OCI-LY1 (cell line): ENCODE measurements at regions not wholly inside any gene's neighbourhood (a gene's known extent, or its start where the extent isn't known, plus 50 kb on each side); places are given as distances from the start of the nearest gene placed in this dataset.

Experiments used
- H2AFZ ChIP-seq: fragments of 200-600 bp; sonication (generic), shearing (Covaris generic); 2 replicates; pipeline ENCODE4 v1.6.0; 2014; ENCODE audit warnings: antibody characterized with exemption, mild to moderate bottlenecking, low read length
- H3F3A ChIP-seq: fragments of 200-600 bp; sonication (generic), shearing (Covaris generic); 2 replicates; pipeline ENCODE4 v1.6.0; 2014; ENCODE audit warnings: mild to moderate bottlenecking, antibody characterized with exemption, low read length, moderate library complexity; ENCODE audit not compliant: insufficient read depth
- H3K27ac ChIP-seq: fragments of 200-600 bp; sonication (generic); 2 replicates; pipeline ENCODE4 v1.5.1; 2014; ENCODE audit warnings: low read length, mixed run types, mild to moderate bottlenecking, low read depth; ENCODE audit not compliant: poor library complexity, severe bottlenecking
- H3K27me3 ChIP-seq: fragments of 200-600 bp; sonication (generic); 2 replicates; pipeline ENCODE4 v1.6.0; 2014; ENCODE audit warnings: antibody characterized with exemption, mild to moderate bottlenecking, low read length, moderate library complexity; ENCODE audit not compliant: insufficient read depth
- H3K36me3 ChIP-seq: fragments of 200-600 bp; sonication (generic); 2 replicates; pipeline ENCODE4 v1.6.1; 2014; ENCODE audit warnings: mild to moderate bottlenecking, antibody characterized with exemption, low read length, moderate library complexity, mixed read lengths; ENCODE audit not compliant: insufficient read depth
- H3K4me1 ChIP-seq: fragments of 200-600 bp; sonication (generic); 2 replicates; pipeline ENCODE4 v1.5.1; 2014; ENCODE audit warnings: mild to moderate bottlenecking, low read length, moderate library complexity; ENCODE audit not compliant: insufficient read depth, severe bottlenecking
- H3K4me2 ChIP-seq: fragments of 200-600 bp; sonication (generic), shearing (Covaris generic); 2 replicates; pipeline ENCODE4 v1.6.1; 2014; ENCODE audit warnings: low read length
- H3K4me3 ChIP-seq: fragments of 200-600 bp; sonication (generic); 2 replicates; pipeline ENCODE4 v1.5.1; 2014; ENCODE audit warnings: low read length, low read depth, mild to moderate bottlenecking, mixed read lengths; ENCODE audit not compliant: poor library complexity, severe bottlenecking
- H3K79me2 ChIP-seq: fragments of 200-600 bp; shearing (Covaris generic); 2 replicates; pipeline ENCODE4 v1.6.1; 2016; ENCODE audit warnings: mixed run types, low read length, mixed read lengths; ENCODE audit not compliant: insufficient read depth
- H3K9ac ChIP-seq: fragments of 200-600 bp; sonication (generic), shearing (Covaris generic); 2 replicates; pipeline ENCODE4 v1.6.1; 2014; ENCODE audit warnings: mild to moderate bottlenecking, low read length, mixed read lengths
- H3K9me2 ChIP-seq: fragments of 200-600 bp; sonication (generic), shearing (Covaris generic); 2 replicates; pipeline ENCODE4 v1.6.1; 2014; ENCODE audit warnings: low read depth, mild to moderate bottlenecking, low read length, mixed read lengths
- H3K9me3 ChIP-seq: fragments of 200-600 bp; shearing (Covaris generic); 2 replicates; pipeline ENCODE4 v1.6.1; 2014; ENCODE audit warnings: low read length, mixed read lengths
- H4K20me1 ChIP-seq: fragments of 200-600 bp; sonication (generic), shearing (Covaris generic); 2 replicates; pipeline ENCODE4 v1.6.0; 2016; ENCODE audit warnings: mild to moderate bottlenecking, low read length; ENCODE audit not compliant: insufficient read depth
- EZH2 ChIP-seq: fragments of 200-600 bp; sonication (generic), shearing (Covaris generic); IDR thresholded peaks from 2 replicates; pipeline ENCODE4 v1.8.0; 2017; ENCODE audit warnings: borderline replicate concordance, mixed run types, mild to moderate bottlenecking, antibody characterized with exemption, low read length, moderate library complexity, mixed read lengths
- TF ChIP-seq, protein P1 (sequence below): fragments of 200-600 bp; sonication (generic), shearing (Covaris generic); IDR thresholded peaks from 2 replicates; pipeline ENCODE4 v1.5.1; 2017; ENCODE audit warnings: mild to moderate bottlenecking, antibody characterized with exemption, low read length, moderate library complexity, mixed read lengths

GRCh38 chr22:48949375-48950149, 878.1 kb downstream of the BRD1 start:
- no peaks in the 10 kb centered on the region for H3K27me3 ChIP-seq
- no peaks in the 10 kb centered on the region for H3K9me2 ChIP-seq
- H3K4me1 ChIP-seq, result no peaks in the 10 kb centered on the region
- H3K9ac ChIP-seq, result no peak overlapping the region
- no peaks in the 10 kb centered on the region for H4K20me1 ChIP-seq
- H2AFZ ChIP-seq, result no peak overlapping the region
- H3K79me2 ChIP-seq, result no peaks in the 10 kb centered on the region
- TF ChIP-seq, protein P1, sequence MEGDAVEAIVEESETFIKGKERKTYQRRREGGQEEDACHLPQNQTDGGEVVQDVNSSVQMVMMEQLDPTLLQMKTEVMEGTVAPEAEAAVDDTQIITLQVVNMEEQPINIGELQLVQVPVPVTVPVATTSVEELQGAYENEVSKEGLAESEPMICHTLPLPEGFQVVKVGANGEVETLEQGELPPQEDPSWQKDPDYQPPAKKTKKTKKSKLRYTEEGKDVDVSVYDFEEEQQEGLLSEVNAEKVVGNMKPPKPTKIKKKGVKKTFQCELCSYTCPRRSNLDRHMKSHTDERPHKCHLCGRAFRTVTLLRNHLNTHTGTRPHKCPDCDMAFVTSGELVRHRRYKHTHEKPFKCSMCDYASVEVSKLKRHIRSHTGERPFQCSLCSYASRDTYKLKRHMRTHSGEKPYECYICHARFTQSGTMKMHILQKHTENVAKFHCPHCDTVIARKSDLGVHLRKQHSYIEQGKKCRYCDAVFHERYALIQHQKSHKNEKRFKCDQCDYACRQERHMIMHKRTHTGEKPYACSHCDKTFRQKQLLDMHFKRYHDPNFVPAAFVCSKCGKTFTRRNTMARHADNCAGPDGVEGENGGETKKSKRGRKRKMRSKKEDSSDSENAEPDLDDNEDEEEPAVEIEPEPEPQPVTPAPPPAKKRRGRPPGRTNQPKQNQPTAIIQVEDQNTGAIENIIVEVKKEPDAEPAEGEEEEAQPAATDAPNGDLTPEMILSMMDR, result no peak
- no peak for TF ChIP-seq EZH2
- no peaks in the 10 kb centered on the region for H3F3A ChIP-seq
- H3K4me2 ChIP-seq, result no peak overlapping the region
- no peaks in the 10 kb centered on the region for H3K9me3 ChIP-seq
- no peak overlapping the region for H3K27ac ChIP-seq
- H3K4me3 ChIP-seq, result no peak overlapping the region
- H3K36me3 ChIP-seq, result no peaks in the 10 kb centered on the region

- H3F3A ChIP-seq, result no peaks in the 10 kb centered on the region
- H3K27me3 ChIP-seq, result no peaks in the 10 kb centered on the region
- no peak overlapping the region for H2AFZ ChIP-seq
- H3K4me3 ChIP-seq, result no peak overlapping the region
- H3K4me1 ChIP-seq, result no peaks in the 10 kb centered on the region
- H3K79me2 ChIP-seq, result no peaks in the 10 kb centered on the region
- no peak for TF ChIP-seq EZH2
- TF ChIP-seq, protein P1, result no peak
- no peak overlapping the region for H3K27ac ChIP-seq
- no peak overlapping the region for H3K4me2 ChIP-seq
- H3K36me3 ChIP-seq, result no peaks in the 10 kb centered on the region
- H3K9ac ChIP-seq, result no peak overlapping the region
- H3K9me3 ChIP-seq, result no peaks in the 10 kb centered on the region
- H4K20me1 ChIP-seq, result no peaks in the 10 kb centered on the region
- no peaks in the 10 kb centered on the region for H3K9me2 ChIP-seq
Measured at GRCh38 chr22:48948575-48949170, 879.0 kb downstream of the BRD1 start.

DNA sequence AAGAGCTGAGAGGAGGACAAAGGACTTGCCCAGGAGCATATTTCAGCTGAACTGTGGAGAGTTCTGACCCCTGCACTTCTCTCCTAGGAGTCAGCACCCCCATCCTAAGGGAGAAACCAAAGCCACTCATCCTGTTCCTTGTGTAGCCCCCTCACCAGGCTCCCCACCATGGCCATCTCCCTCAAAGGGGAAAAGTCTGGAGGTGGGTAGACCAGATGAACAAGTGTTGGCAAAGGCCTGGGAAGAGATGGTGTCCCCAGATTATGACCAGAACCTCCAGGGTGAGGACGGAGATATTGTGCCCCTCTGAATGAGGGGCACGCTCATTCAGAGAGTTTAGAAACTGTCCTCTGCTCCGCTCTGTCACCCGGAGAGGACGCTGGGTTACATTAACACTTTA, 880.0 kb downstream of the BRD1 start:
- Histone ChIP-seq H3K4me3 (no peak overlapping the region), H2AFZ (no peak overlapping the region), H3K4me1 (no peaks in the 10 kb centered on the region), H3K79me2 (no peaks in the 10 kb centered on the region), H3F3A (no peaks in the 10 kb centered on the region), H3K9ac (no peak overlapping the region), H3K36me3 (no peaks in the 10 kb centered on the region), H3K27ac (no peak overlapping the region), H4K20me1 (no peaks in the 10 kb centered on the region), H3K9me2 (no peaks in the 10 kb centered on the region), H3K4me2 (no peak overlapping the region), H3K27me3 (no peaks in the 10 kb centered on the region), H3K9me3 (no peaks in the 10 kb centered on the region)
- no peak for TF ChIP-seq EZH2
- TF ChIP-seq, protein P1, result no peak
